HG02973 (cell line): ENCODE measurements at regions not wholly inside any gene's neighbourhood (a gene's known extent, or its start where the extent isn't known, plus 50 kb on each side); places are given as distances from the start of the nearest gene placed in this dataset.
"Not testable (repeated sequence)": the region's sequence is repeated elsewhere in the genome, so short reads cannot be mapped to it uniquely, and the experiment has no call there.

Source experiments
- ATAC-seq: cut with Tn5 transposase; IDR thresholded peaks from one replicate; pipeline ENCODE4 v1.9.1; 2021; ENCODE audit warnings: moderate library complexity; ENCODE audit not compliant: unreplicated experiment

- ATAC-seq = no peak
These were observed 488.0 kb downstream of the BCKDHB start for GRCh38 chr6:80594461-80594860.

GRCh38 chr6:80592436-80592835 lies 486.0 kb downstream of the BCKDHB start:
- ATAC-seq = no peak

- ATAC-seq = no peak
These were observed 479.8 kb downstream of the BCKDHB start for GRCh38 chr6:80586242-80586641.

- no peak for ATAC-seq
These were observed 473.0 kb downstream of the BCKDHB start for GRCh38 chr6:80579391-80580023.

- not testable (repeated sequence) for ATAC-seq
These were observed 466.8 kb downstream of the BCKDHB start for GRCh38 chr6:80573320-80573719.

- no peak for ATAC-seq
These were observed 459.9 kb downstream of the BCKDHB start for GRCh38 chr6:80566361-80566760.

DNA sequence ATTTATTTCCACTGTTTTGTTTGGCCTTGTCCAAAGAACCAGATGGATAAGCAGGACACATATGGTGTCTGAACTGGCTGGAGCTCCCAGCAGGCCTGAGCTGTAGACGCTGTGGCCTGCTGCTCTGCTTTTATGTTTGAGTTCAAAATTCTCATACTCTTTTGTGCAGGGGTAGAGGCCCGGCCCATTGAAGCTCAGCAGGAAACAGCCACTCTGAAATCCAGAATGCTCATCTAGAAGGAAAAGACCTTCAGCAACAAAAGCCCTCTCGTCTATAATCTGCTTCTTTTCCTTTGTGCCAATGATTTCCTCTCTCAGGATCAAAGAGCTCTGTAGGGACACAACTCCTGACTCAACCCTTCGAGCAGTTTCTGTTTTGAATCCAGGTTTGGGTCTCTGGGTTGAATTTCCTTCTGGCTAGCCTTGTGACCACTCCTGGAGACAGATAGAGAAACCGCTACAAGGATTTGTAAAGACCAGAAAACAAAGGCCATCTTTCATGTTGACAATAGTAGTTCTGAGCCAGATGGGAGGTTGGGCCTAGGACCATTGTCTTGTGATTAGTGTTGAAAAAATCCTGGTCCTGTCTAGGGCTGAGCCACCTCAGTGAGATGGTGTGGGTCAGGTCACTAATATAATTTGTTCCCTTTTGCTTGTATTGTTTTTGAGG lies 446.7 kb downstream of the BCKDHB start:
- ATAC-seq = no peak

- no peak for ATAC-seq
These were observed 444.3 kb downstream of the BCKDHB start for GRCh38 chr6:80550748-80551147.

DNA sequence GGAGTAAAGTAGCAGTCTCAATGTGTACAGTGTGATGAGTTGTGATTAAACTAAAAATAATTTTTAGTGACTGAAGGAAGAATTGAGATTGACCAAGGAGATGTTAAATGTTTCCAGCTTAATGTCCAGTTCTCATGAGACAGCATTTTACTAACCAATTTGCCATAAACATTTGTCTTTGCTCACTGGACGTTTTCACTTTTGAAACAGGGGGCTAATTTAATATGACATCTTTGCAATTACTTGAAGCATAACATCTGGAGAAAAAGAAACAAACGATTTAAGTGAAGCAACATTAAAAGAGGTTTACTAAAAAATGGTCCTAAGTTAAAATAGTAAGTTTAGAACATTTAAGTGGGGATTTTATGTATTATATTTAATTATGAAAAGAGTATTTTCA lies 443.8 kb downstream of the BCKDHB start:
- ATAC-seq = no peak

GRCh38 chr6:80548532-80548931 lies 442.1 kb downstream of the BCKDHB start:
- ATAC-seq = no peak

DNA sequence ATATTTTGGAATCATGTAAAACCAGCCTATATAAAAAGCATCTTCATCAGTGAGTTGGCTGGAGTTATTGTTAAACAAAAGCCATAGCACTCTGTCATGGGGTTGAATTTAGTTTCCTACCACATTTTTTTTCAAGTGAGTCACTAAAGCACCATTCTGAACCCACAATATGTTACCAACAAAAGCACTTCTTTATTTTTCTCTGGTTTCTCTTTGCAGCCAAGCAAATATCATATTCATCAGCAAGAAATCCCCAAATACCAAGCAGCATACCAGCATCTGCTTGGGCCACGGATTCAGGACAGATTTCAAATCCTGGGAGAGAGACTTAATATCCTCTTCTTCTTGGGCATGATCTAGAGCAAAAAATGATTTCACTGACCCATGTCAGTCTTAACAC lies 441.4 kb downstream of the BCKDHB start:
- ATAC-seq = no peak

DNA sequence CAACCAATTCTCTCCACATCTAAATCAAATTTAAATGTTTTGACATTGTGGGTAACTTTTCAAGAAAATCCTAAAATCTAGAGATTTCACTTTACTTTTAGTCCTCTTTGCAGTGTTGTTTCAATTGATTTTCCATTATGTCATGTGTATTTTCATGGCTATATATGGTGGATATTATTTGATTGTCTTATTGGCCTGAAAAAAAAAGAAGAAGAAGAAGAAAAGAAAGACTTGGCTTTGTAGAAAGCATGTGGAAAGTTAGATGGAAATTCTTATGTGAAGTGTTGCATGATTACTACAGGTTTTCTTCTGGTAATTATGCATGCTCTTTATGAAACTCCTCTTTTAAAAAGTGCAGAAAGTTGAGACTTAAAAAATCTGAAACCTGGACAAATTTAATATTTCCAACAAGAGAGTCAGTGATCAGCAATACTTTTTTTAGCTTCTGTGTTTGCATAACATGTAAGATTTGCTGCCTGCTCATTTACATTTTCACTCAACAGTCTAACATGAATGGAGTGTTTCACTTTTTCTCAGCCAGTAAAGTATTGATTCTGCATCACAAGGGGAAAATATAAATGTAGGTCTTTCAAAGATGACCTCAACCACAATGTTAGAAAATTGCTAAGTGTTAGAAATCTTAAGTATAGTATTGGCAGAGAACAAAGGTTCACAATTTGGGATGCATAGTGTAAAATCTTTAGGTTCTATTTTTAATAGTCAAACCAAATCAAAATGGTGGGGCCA lies 438.7 kb downstream of the BCKDHB start:
- no peak for ATAC-seq

GRCh38 chr6:80544555-80544954 lies 438.1 kb downstream of the BCKDHB start:
- no peak for ATAC-seq

DNA sequence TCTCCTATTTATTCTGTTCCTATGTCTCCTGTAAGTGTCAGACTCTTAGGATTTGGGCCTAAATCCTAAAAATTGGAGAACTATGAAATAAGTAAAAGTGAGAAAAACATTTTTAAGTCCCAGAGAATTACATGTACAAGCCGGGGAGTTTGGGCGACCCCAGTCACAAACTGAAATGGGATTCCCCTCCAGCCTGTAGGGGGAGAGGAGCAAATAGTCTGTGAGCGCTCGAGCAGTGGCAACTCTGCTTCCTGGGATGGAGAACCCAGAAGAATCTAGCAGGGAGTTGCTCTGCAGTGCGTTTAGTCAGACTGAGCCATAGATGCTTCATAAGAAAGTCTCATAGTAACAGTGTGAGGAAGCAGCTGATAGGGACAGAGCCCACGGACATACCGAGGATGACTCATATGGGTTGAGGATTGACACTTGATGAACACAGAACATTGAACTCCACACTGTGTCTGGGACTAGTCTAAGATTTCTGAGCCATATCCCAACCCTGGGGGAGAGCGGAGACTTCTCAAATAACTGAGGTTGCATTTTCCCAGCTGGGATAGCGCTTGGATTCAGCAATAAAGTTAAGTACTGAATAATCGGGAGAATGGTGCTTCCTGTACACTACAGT lies 437.2 kb downstream of the BCKDHB start:
- ATAC-seq = no peak

DNA sequence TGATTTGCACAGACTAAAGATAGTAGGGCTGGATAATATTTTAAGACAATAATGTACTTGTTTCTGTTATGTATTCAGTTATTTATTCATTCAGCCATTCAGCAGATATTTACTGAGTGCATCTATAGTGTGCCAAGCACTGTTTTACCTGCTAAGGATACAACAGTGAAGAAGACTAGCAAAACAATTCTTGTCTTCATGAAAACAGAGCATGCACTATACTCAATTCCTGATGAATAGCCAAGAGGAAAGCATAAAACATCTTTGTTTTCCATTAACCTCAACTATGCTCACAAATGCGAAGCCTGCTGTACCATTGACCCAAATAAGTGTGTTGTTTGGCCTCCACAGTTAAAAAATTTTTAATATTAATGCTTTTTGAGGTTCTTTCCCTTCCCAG lies 436.7 kb downstream of the BCKDHB start:
- ATAC-seq = no peak

DNA sequence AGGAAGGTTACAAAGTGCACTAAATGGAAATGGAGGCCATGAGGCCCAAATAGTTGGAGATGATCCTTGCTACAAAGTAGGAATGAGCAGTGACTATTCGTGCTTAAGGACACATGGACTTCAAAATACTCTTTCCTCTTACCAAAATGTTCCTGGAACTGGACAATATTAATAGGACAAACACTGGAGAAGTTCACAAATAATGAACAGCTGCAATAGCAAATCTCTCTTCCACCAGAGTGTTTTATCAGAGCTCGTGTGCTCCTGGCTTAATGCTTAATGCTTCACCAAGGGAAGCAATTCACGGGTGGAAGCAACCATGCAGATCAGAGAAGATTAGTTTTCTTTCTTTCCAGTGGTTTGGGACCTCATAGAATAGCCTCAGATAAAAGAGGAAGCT lies 435.4 kb downstream of the BCKDHB start:
- no peak for ATAC-seq

DNA sequence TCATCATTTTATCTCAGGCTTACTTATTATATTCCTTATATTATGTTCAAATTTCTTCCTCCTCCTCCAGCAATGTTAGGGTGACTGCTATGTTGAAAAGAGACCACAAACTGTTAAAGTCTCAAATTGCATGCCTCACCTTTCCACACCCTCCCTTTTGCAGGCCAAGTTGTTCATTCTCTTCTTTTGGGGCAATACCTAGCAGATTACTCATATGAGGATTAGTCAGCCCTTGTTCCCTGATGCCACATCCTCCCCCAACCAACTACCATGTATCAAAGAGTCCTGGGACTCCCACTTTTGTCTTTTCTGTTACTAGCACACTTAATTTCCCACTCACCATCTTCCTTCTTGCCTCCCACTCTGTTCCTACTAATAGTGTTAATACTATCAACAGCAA lies 434.7 kb downstream of the BCKDHB start:
- peak; percentile 45 for ATAC-seq

DNA sequence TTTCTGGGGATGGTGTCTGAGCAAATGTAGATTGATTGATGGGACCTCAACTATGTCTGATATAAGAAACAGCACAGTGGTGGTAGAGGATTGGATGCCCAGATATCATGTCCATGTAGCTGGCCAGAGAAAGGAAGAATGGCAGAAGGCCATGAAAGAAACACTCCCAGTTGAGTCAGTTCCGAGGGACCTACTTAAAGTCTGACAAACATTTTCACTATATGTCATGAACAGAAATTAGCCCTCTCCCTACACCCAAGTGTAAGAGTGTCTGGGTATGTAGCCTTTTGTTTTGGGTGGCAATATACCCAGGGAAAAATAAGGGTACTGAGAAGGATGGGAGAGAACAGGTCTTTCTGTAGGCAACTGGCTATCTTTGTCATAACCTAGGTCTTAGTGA lies 434.2 kb downstream of the BCKDHB start:
- no peak for ATAC-seq

- no peak for ATAC-seq
These were observed 430.9 kb downstream of the BCKDHB start for GRCh38 chr6:80537118-80537972.

GRCh38 chr6:80535914-80536565 lies 429.6 kb downstream of the BCKDHB start:
- no peak for ATAC-seq
